GM19025 (cell line): ENCODE measurements at regions not wholly inside any gene's neighbourhood (a gene's known extent, or its start where the extent isn't known, plus 50 kb on each side); places are given as distances from the start of the nearest gene placed in this dataset.
A peak's percentile ranks its signal among the peaks of the same experiment; 100 is the strongest.
"Not testable (repeated sequence)": the region's sequence is repeated elsewhere in the genome, so short reads cannot be mapped to it uniquely, and the experiment has no call there.

Experiments used
- ATAC-seq: cut with Tn5 transposase; IDR thresholded peaks from one replicate; pipeline ENCODE4 v1.9.1; 2021; ENCODE audit warnings: mild to moderate bottlenecking, low read depth, moderate library complexity; ENCODE audit not compliant: unreplicated experiment

GRCh38 chr7:124643311-124643811, 122.2 kb downstream of the GPR37 start:
- no peak for ATAC-seq

- ATAC-seq, result peak; percentile 48
These were observed 130.2 kb downstream of the GPR37 start for GRCh38 chr7:124635416-124635815.

- ATAC-seq, result no peak
These were observed 131.9 kb downstream of the GPR37 start for GRCh38 chr7:124633740-124634139.

- no peak for ATAC-seq
These were observed 135.2 kb downstream of the GPR37 start for GRCh38 chr7:124630395-124630794.

GRCh38 chr7:124618871-124619270, 146.7 kb downstream of the GPR37 start:
- no peak for ATAC-seq

- not testable (repeated sequence) for ATAC-seq
These were observed 147.5 kb downstream of the GPR37 start for GRCh38 chr7:124618051-124618450.

- ATAC-seq, result no peak
These were observed 162.5 kb downstream of the GPR37 start for GRCh38 chr7:124603066-124603465.

- no peak for ATAC-seq
These were observed 168.1 kb downstream of the GPR37 start for GRCh38 chr7:124597509-124597908.

- no peak for ATAC-seq
These were observed 168.7 kb downstream of the GPR37 start for GRCh38 chr7:124596881-124597280.

GRCh38 chr7:124590814-124591213, 174.8 kb downstream of the GPR37 start:
- no peak for ATAC-seq

GRCh38 chr7:124577256-124577655, 188.3 kb downstream of the GPR37 start:
- no peak for ATAC-seq

- ATAC-seq, result no peak
These were observed 190.4 kb downstream of the GPR37 start for GRCh38 chr7:124575176-124575575.

- no peak for ATAC-seq
These were observed 195.0 kb downstream of the GPR37 start for GRCh38 chr7:124570558-124570957.

GRCh38 chr7:124566583-124566982, 199.0 kb downstream of the GPR37 start:
- ATAC-seq, result no peak

GRCh38 chr7:124557587-124557986, 208.0 kb downstream of the GPR37 start:
- ATAC-seq, result no peak

GRCh38 chr7:124557101-124557500, 208.5 kb downstream of the GPR37 start:
- no peak for ATAC-seq

GRCh38 chr7:124553502-124553901, 212.1 kb downstream of the GPR37 start:
- ATAC-seq, result no peak

- ATAC-seq, result no peak
These were observed 213.4 kb downstream of the GPR37 start for GRCh38 chr7:124552217-124552616.

GRCh38 chr7:124550036-124550435, 215.6 kb downstream of the GPR37 start:
- no peak for ATAC-seq

- no peak for ATAC-seq
These were observed 223.1 kb downstream of the GPR37 start for GRCh38 chr7:124542476-124542875.

- ATAC-seq, result no peak
These were observed 229.3 kb downstream of the GPR37 start for GRCh38 chr7:124536156-124536762.

GRCh38 chr7:124532166-124532565, 233.4 kb downstream of the GPR37 start:
- ATAC-seq, result no peak

- ATAC-seq, result no peak
These were observed 248.7 kb downstream of the GPR37 start for GRCh38 chr7:124516911-124517310.
